ENCODE measurements at regions not wholly inside any gene's neighbourhood (a gene's known extent, or its start where the extent isn't known, plus 50 kb on each side); places are given as distances from the start of the nearest gene placed in this dataset.
"Not testable (repeated sequence)": the region's sequence is repeated elsewhere in the genome, so short reads cannot be mapped to it uniquely, and the experiment has no call there.

GRCh38 chr12:116327992-116328391, 50.5 kb upstream of the MED13L start:
- not testable (repeated sequence) for ATAC-seq (ENCODE audit: low FRiP score); DNase-seq (ENCODE audit: low spot score)

DNA sequence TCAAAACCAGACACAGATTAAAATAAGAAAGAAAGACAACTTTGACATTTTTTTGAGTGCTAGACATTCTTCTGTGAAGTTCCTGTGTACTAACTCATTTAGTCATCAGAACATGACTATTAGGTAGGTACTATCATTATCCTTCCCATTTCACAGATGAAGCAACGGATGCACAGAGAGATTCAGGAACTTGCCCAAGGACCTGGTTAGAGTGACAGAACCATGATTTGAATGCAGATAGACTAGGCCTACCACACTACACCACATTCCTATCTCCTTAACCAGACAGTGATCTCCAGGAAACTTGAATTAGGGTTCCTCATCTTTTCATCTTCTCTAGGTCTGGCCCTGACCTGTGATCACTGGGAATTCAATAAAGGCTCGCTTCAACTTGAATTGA, 54.4 kb upstream of the MED13L start:
- ATAC-seq (ENCODE audit: low FRiP score) (no peak), DNase-seq (ENCODE audit: low spot score) (no peak)
- TF ChIP-seq, protein P1, sequence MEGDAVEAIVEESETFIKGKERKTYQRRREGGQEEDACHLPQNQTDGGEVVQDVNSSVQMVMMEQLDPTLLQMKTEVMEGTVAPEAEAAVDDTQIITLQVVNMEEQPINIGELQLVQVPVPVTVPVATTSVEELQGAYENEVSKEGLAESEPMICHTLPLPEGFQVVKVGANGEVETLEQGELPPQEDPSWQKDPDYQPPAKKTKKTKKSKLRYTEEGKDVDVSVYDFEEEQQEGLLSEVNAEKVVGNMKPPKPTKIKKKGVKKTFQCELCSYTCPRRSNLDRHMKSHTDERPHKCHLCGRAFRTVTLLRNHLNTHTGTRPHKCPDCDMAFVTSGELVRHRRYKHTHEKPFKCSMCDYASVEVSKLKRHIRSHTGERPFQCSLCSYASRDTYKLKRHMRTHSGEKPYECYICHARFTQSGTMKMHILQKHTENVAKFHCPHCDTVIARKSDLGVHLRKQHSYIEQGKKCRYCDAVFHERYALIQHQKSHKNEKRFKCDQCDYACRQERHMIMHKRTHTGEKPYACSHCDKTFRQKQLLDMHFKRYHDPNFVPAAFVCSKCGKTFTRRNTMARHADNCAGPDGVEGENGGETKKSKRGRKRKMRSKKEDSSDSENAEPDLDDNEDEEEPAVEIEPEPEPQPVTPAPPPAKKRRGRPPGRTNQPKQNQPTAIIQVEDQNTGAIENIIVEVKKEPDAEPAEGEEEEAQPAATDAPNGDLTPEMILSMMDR (IDR thresholded peaks at IDR 0.05): no peak

DNA sequence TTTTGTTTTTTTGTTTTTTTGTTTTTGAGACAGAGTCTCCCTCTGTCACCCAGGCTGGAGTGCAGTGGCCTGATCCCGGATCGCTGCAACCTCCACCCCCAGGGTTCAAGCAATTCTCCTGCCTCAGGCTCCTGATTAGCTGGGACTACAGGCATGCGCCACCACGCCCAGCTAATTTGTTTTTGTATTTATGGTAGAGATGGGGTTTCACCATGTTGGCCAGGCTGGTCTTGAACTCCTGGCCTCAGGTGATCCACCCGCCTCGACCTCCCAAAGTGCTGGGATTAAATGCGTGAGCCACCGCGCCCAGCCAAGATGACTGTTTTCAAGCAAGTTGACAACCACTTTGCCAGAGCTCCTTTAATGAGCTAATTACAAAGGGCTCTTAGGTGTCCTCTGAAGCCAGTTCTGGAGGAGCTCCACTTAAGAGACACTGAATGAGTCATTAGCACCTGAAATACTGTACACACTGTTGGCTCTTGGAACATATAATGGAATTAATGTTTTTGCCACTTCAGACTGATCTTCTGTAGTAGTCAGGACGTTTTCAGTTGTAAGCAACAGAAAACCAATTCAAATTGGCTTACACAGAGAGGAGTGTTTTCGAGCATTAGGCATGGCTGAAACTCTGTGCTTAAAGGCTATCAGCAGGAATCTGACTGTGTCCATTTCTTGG, 55.4 kb upstream of the MED13L start:
- DNase-seq (ENCODE audit: low spot score): no peak
- ATAC-seq (ENCODE audit: low FRiP score): no peak

DNA sequence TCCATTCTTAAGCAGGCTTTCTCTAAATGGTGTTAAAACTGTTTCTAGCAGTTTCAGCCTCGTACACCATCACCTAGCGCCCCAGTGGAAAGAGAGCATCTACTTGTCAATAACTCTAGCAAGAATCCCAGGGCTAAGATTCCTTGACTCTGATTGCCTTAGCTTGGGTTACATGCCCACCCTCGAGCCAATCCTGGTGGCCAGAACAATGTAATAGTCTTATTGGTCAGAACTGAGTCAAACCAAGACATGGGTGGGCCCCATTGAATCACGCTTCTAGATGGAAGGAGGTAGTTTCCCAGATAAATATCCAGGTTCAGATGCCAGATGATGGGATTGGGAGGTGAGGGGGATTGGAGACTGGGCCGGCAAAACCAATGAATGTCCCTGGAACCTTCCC, 55.9 kb upstream of the MED13L start:
- TF ChIP-seq, protein P1 (IDR thresholded peaks at IDR 0.05): no peak
- DNase-seq (ENCODE audit: low spot score) (no peak), ATAC-seq (ENCODE audit: low FRiP score) (no peak)

More for the DNA sequence above, 55.4 kb upstream of the MED13L start:
- TF ChIP-seq, protein P1 (IDR thresholded peaks at IDR 0.05): no peak

DNA sequence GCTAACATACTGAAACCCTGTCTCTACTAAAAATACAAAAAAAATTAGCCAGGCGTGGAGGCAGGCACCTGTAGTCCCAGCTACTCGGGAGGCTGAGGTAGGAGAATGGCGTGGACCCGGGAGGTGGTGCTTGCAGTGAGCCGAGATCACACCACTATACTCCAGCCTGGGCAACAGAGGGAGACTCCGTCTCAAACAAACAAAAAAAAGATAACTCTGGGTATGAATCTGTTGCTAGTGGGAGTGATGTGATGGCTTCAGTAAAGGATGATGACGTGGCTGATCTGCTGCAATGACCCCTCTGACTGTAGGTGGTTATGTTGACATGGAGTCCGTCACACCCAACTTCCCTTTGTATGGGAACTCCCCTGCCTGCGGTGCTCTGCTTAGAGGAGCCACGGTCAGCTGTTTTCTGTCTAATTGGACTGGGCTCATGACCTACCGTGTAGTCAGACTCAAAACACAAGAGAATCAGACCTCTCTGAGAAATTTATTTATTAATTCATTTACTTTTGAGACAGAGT, 59.1 kb upstream of the MED13L start:
- no peak for ATAC-seq (ENCODE audit: low FRiP score)
- TF ChIP-seq, protein P1 (IDR thresholded peaks at IDR 0.05): no peak
- no peak for DNase-seq (ENCODE audit: low spot score)

GRCh38 chr12:116337312-116337711, 59.8 kb upstream of the MED13L start:
- ATAC-seq (ENCODE audit: low FRiP score): no peak
- DNase-seq (ENCODE audit: low spot score): no peak
- TF ChIP-seq, protein P1 (IDR thresholded peaks at IDR 0.05): no peak

GRCh38 chr12:116338064-116338846, 60.8 kb upstream of the MED13L start:
- TF ChIP-seq, protein P1 (IDR thresholded peaks at IDR 0.05): no peak
- ATAC-seq (ENCODE audit: low FRiP score): no peak
- no peak for DNase-seq (ENCODE audit: low spot score)

Measured in omental fat pad (tissue), 3 donors.